Pancreas (tissue), 10 donors: ENCODE measurements at regions not wholly inside any gene's neighbourhood (a gene's known extent, or its start where the extent isn't known, plus 50 kb on each side); places are given as distances from the start of the nearest gene placed in this dataset.

ENCODE experiments used
- ATAC-seq, 4 donors: fragments of 200-7000 bp; cut with Tn5 transposase; one replicate each; pipeline versions ENCODE4 v1.8.0 to v1.9.1; 2020; ENCODE audit warnings: mild to moderate bottlenecking in 4 of 4, moderate library complexity in 4 of 4
- DNase-seq, 6 donors: peaks; one replicate each; pipeline ENCODE4 v3.0.0-alpha.2; 2020
- FAIRE-seq: peaks from 2 replicates; lab custom pipeline; 2012; peaks lifted over from hg19 to GRCh38; lab: Jason Lieb, UNC
- H3K27ac ChIP-seq, 4 donors: fragments of 200-600 bp; sonication (generic); 1 replicate in 3 of 4; 2 replicates in 1 of 4; pipeline versions ENCODE4 v1.5.0 to v1.8.0; 2020
- H3K27me3 ChIP-seq, 4 donors: fragments of 200-600 bp; one replicate each; pipeline ENCODE4 v1.8.0; 2021
- H3K36me3 ChIP-seq, 3 donors: fragments of 200-600 bp; sonication (generic) in 1 of 3; one replicate each; pipeline versions ENCODE4 v1.5.0 to v1.8.0; 2020 to 2021
- H3K4me1 ChIP-seq, 3 donors: fragments of 200-600 bp; one replicate each; pipeline ENCODE4 v1.8.0; 2021
- H3K4me3 ChIP-seq, 4 donors: fragments of 200-600 bp; sonication (generic) in 2 of 4; one replicate each; pipeline versions ENCODE4 v1.5.0 to v1.8.0; 2020 to 2021
- H3K9me3 ChIP-seq, 4 donors: fragments of 200-600 bp; one replicate each; pipeline ENCODE4 v1.8.0; 2021
- WGBS, 2 donors: extraction: QIAGEN DNeasy Blood & Tissue Kit; methylation state at CpG; one replicate each; pipeline ENCODE4 v1.1.7; 2013; 5-methylcytosine and 5-hydroxymethylcytosine counted together
- intact Hi-C, 3 donors: fragments of 100-400 bp; cut with DNase I; formaldehyde crosslinking; loops; one replicate each; pipeline versions ENCODE4 v1.11.1 to v1.14.2; 2022
- TF ChIP-seq, protein P1 (sequence below), 4 donors: fragments of 200-600 bp; sonication (generic) in 3 of 4; IDR thresholded peaks; one replicate each; pipeline versions ENCODE4 v1.5.0 to v1.8.0; 2021; ENCODE audit warnings: antibody characterized with exemption in 4 of 4
- donor health status: healthy with polysubstance abuse.
- donor health status: DM: no; HTN: no; CAD: no; lungs with moderate emphysema.
- donor health status: DM: no; HTN: no; CAD: no.
- donor health status: control.
- donor health status: control.
- donor health status: Bipolar disorder and iron deficiency.
- donor health status: DM: yes; HTN: yes; CAD: no.
- donor health status: DM: no; HTN: no; CAD: no.
- donor health status: DM: no; HTN: no; CAD: no.
- donor health status: DM: yes; HTN: yes; CAD: no.

GRCh38 chr15:94909510-94909909 lies 678.1 kb downstream of the MCTP2 start:
- no peaks in the 10 kb centered on the region for H3K9me3 ChIP-seq
- FAIRE-seq (no peak), ATAC-seq (no peak), DNase-seq (no peak)
- intact Hi-C loops: no loop called here
- WGBS, 2 donors: 44 to 74% methylated on average over 1 of the region's 1 CpG
- H3K36me3 ChIP-seq: no peaks in the 10 kb centered on the region
- H3K4me1 ChIP-seq: no peaks in the 10 kb centered on the region
- H3K27ac ChIP-seq: no peak overlapping the region
- no peak overlapping the region for H3K4me3 ChIP-seq
- TF ChIP-seq, protein P1, sequence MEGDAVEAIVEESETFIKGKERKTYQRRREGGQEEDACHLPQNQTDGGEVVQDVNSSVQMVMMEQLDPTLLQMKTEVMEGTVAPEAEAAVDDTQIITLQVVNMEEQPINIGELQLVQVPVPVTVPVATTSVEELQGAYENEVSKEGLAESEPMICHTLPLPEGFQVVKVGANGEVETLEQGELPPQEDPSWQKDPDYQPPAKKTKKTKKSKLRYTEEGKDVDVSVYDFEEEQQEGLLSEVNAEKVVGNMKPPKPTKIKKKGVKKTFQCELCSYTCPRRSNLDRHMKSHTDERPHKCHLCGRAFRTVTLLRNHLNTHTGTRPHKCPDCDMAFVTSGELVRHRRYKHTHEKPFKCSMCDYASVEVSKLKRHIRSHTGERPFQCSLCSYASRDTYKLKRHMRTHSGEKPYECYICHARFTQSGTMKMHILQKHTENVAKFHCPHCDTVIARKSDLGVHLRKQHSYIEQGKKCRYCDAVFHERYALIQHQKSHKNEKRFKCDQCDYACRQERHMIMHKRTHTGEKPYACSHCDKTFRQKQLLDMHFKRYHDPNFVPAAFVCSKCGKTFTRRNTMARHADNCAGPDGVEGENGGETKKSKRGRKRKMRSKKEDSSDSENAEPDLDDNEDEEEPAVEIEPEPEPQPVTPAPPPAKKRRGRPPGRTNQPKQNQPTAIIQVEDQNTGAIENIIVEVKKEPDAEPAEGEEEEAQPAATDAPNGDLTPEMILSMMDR (IDR thresholded peaks at IDR 0.05): no peak
- H3K27me3 ChIP-seq: no peaks in the 10 kb centered on the region

- no peak for DNase-seq
- no peak for FAIRE-seq
- ATAC-seq: no peak
- no peaks in the 10 kb centered on the region for H3K4me1 ChIP-seq
- H3K4me3 ChIP-seq: no peak overlapping the region
- TF ChIP-seq, protein P1 (IDR thresholded peaks at IDR 0.05): no peak
- no peaks in the 10 kb centered on the region for H3K9me3 ChIP-seq
- no peaks in the 10 kb centered on the region for H3K36me3 ChIP-seq
- intact Hi-C loops: no loop called here
- no peaks in the 10 kb centered on the region for H3K27me3 ChIP-seq
- H3K27ac ChIP-seq: no peak overlapping the region
Observed at GRCh38 chr15:94910166-94910565, 678.8 kb downstream of the MCTP2 start.

GRCh38 chr15:94912760-94913159 lies 681.4 kb downstream of the MCTP2 start:
- Histone ChIP-seq H3K4me3 (no peak overlapping the region), H3K36me3 (no peaks in the 10 kb centered on the region), H3K27me3 (peaks cover 0 to 2% (median 0%) of the 10 kb centered on the region in 4 donors), H3K27ac (no peak overlapping the region), H3K9me3 (no peaks in the 10 kb centered on the region), H3K4me1 (no peaks in the 10 kb centered on the region)
- DNase-seq: no peak
- no peak for ATAC-seq
- no peak for FAIRE-seq
- TF ChIP-seq, protein P1 (IDR thresholded peaks at IDR 0.05): no peak
- intact Hi-C loops: no loop called here
- 40 to 50% methylated on average over 3 of the region's 3 CpGs for WGBS, 2 donors

- WGBS, 2 donors: 29 to 44% methylated on average over 5 of the region's 5 CpGs
- H3K4me1 ChIP-seq: no peaks in the 10 kb centered on the region
- H3K36me3 ChIP-seq: no peaks in the 10 kb centered on the region
- no peak overlapping the region for H3K4me3 ChIP-seq
- FAIRE-seq (no peak), ATAC-seq (no peak), DNase-seq (no peak)
- intact Hi-C loops: no loop called here
- H3K9me3 ChIP-seq: no peaks in the 10 kb centered on the region
- H3K27ac ChIP-seq: no peak overlapping the region
- peaks cover 0 to 2% (median 0%) of the 10 kb centered on the region in 4 donors for H3K27me3 ChIP-seq
- TF ChIP-seq, protein P1 (IDR thresholded peaks at IDR 0.05): no peak
Observed at GRCh38 chr15:94917068-94917467, 685.7 kb downstream of the MCTP2 start.

DNA sequence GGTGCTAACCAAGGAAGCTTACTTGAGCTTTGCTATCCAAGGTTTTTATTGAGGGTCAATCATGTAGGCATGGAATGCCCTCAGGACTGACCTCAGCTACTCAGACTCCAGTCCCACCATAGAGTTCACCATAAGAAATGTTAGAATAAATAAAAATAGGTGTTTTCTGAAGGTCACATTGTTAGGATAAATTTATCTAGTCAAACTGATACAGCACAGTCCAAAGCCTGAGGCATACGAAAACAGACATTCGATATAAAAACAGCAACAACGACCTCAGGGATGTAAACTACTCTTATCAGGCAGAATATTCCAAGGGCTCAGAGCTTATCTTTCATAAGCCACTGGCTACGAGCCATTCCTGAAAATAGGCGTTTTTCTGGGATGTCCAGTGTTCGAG lies 690.6 kb downstream of the MCTP2 start:
- no peak for DNase-seq
- no peak overlapping the region for H3K27ac ChIP-seq
- TF ChIP-seq, protein P1 (IDR thresholded peaks at IDR 0.05): no peak
- no peak overlapping the region for H3K4me3 ChIP-seq
- H3K9me3 ChIP-seq: no peaks in the 10 kb centered on the region
- WGBS, 2 donors: 42 to 47% methylated on average over 6 of the region's 6 CpGs
- no peaks in the 10 kb centered on the region for H3K4me1 ChIP-seq
- H3K36me3 ChIP-seq: no peaks in the 10 kb centered on the region
- no peak for FAIRE-seq
- intact Hi-C loops: no loop called here
- ATAC-seq: no peak
- no peaks in the 10 kb centered on the region for H3K27me3 ChIP-seq
